Testis (tissue), 2 donors: ENCODE measurements at regions not wholly inside any gene's neighbourhood (a gene's known extent, or its start where the extent isn't known, plus 50 kb on each side); places are given as distances from the start of the nearest gene placed in this dataset.

Experiments
- DNase-seq: peaks from one replicate; pipeline ENCODE4 v3.0.0-alpha.2; 2019
- H3K27ac ChIP-seq, 2 donors: fragments of 200-600 bp; sonication (generic); one replicate each; pipeline ENCODE4 v1.5.1; 2019
- H3K27me3 ChIP-seq: fragments of 200-600 bp; sonication (generic); one replicate; pipeline ENCODE4 v1.5.1; 2019
- H3K36me3 ChIP-seq: fragments of 200-600 bp; sonication (generic); one replicate; pipeline ENCODE4 v1.5.1; 2017; ENCODE audit warnings: low read depth; ENCODE audit errors: missing control alignments
- H3K4me1 ChIP-seq: fragments of 200-600 bp; sonication (generic); one replicate; pipeline ENCODE4 v1.5.1; 2019
- H3K4me3 ChIP-seq, 2 donors: fragments of 200-600 bp; sonication (generic); one replicate each; pipeline ENCODE4 v1.5.1; 2017 to 2019
- H3K9me3 ChIP-seq: fragments of 200-600 bp; sonication (generic); one replicate; pipeline ENCODE4 v1.5.1; 2017
- POLR2A ChIP-seq: fragments of 450-650 bp; IDR thresholded peaks from one replicate; pipeline ENCODE4 v1.6.1; 2017; ENCODE audit warnings: antibody characterized with exemption, mild to moderate bottlenecking, moderate library complexity
- WGBS, 2 donors: methylation state at CpG; one replicate each; pipeline ENCODE4 v1.1.5; 2018; 5-methylcytosine and 5-hydroxymethylcytosine counted together
- intact Hi-C: fragments of 100-400 bp; cut with DNase I; formaldehyde crosslinking; loops from one replicate; pipeline ENCODE4 v1.15.1; 2023; ENCODE audit warnings: low total_unique reads
- TF ChIP-seq, protein P1 (sequence below), 3 experiments: fragments of 450-650 bp in 2 of 3; fragments of 200-600 bp in 1 of 3; sonication (generic) in 1 of 3; IDR thresholded peaks; one replicate each; pipeline ENCODE4 v1.5.1; 2016 to 2019; ENCODE audit warnings: antibody characterized with exemption in 3 of 3, mild to moderate bottlenecking in 2 of 3, moderate library complexity in 1 of 3

DNA sequence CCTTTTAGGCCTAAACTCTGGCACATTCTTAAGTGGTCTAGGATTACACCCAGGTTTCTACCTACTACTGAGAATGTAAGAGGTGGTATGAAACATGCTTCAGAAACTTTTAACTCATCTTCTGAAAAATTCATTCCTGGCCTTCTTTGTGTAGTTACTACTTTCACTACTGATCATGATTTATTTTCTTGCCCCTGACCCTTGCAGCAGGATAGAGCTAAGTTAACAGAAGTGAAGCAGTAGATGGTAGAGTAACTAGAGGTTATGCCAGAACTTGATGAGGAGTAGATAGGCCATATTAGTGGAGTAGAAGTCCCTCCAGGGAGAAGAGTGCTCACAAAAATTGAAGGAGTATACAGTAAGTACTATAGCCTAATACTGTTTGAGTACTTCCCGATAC, 75.5 kb upstream of the MSTN start:
- no peaks in the 10 kb centered on the region for H3K36me3 ChIP-seq

DNA sequence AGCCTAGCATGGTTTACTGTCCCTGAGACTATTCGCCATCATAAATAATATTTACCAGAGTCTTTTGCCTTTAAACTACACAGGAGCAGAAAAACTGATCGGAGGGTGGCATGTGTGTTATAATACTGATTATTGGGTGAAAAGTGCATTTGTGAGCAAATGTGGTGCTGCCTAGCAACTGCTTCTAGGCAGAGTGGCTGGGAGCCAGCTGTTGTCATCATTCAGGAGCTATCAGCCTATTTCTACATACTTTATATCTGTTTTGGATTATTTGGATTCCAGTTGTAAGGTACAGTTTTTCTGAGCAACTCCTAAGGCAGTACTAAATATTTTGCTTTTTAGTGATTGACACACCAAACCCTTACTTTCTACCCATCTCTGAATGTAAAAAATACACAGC, 75.0 kb upstream of the MSTN start:
- H3K27ac ChIP-seq, result no peak overlapping the region
- no peaks in the 10 kb centered on the region for H3K27me3 ChIP-seq
- no peak overlapping the region for H3K4me3 ChIP-seq
- 81 to 94% methylated on average over 2 of the region's 2 CpGs for WGBS, 2 donors
- H3K9me3 ChIP-seq, result no peaks in the 10 kb centered on the region
- TF ChIP-seq, protein P1, sequence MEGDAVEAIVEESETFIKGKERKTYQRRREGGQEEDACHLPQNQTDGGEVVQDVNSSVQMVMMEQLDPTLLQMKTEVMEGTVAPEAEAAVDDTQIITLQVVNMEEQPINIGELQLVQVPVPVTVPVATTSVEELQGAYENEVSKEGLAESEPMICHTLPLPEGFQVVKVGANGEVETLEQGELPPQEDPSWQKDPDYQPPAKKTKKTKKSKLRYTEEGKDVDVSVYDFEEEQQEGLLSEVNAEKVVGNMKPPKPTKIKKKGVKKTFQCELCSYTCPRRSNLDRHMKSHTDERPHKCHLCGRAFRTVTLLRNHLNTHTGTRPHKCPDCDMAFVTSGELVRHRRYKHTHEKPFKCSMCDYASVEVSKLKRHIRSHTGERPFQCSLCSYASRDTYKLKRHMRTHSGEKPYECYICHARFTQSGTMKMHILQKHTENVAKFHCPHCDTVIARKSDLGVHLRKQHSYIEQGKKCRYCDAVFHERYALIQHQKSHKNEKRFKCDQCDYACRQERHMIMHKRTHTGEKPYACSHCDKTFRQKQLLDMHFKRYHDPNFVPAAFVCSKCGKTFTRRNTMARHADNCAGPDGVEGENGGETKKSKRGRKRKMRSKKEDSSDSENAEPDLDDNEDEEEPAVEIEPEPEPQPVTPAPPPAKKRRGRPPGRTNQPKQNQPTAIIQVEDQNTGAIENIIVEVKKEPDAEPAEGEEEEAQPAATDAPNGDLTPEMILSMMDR (IDR thresholded peaks at IDR 0.05), result no peak
- TF ChIP-seq POLR2A, result no peak
- intact Hi-C loops, result no loop called here
- no peak for DNase-seq
- H3K4me1 ChIP-seq, result no peaks in the 10 kb centered on the region
- no peaks in the 10 kb centered on the region for H3K36me3 ChIP-seq

More for the DNA sequence above, 75.5 kb upstream of the MSTN start:
- Histone ChIP-seq H3K4me3 (no peak overlapping the region), H3K27me3 (no peaks in the 10 kb centered on the region), H3K9me3 (no peaks in the 10 kb centered on the region), H3K27ac (no peak overlapping the region), H3K4me1 (no peaks in the 10 kb centered on the region)
- DNase-seq, result no peak
- TF ChIP-seq, protein P1 (IDR thresholded peaks at IDR 0.05), result no peak
- no peak for TF ChIP-seq POLR2A
- intact Hi-C loops, result no loop called here
- WGBS, 2 donors, result 93 to 95% methylated on average over 1 of the region's 1 CpG

DNA sequence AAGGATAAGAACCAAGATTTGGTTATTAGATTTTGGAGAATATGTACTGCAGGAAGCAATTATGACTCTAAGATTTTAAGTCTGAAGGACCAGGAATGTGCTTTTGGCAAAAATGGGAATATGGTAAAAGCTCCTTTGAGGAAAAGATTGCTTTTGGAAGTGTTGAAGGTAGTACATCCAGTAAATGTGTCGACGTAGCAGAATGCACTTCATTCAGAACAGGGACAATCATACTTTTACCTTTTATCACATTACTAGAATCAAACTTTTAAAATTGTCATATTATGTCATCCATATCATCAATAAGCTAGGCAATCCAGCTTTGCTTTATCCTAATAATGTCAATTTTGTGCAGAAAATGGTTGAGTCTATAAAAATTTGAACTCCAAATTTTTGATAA, 74.3 kb upstream of the MSTN start:
- H3K36me3 ChIP-seq, result no peaks in the 10 kb centered on the region
- H3K4me3 ChIP-seq, result no peak overlapping the region
- no peak for DNase-seq
- H3K4me1 ChIP-seq, result no peaks in the 10 kb centered on the region
- WGBS, 2 donors, result 90 to 92% methylated on average over 2 of the region's 2 CpGs
- H3K27me3 ChIP-seq, result no peaks in the 10 kb centered on the region
- H3K9me3 ChIP-seq, result no peaks in the 10 kb centered on the region
- intact Hi-C loops, result no loop called here
- TF ChIP-seq, protein P1 (IDR thresholded peaks at IDR 0.05), result no peak
- TF ChIP-seq POLR2A, result no peak
- H3K27ac ChIP-seq, result no peak overlapping the region

DNA sequence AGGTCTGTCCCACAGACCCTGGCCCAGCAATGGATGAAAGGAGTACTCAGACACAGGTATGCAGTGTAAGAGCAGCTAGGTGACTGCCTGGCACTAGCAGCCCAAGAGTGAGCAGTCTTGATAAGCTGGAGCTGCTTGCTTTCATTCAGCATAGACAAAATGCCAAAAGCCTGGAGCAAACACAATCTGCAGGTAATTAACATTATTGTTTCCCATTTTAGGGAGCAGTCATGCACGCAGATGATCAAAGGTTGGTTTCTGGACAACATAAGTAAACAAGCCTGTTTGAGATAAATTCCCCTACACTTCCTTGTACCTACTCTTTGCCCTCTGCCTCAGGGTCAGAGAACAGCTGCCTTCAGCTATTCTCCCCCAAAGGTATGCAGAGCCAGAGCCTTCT, 73.7 kb upstream of the MSTN start:
- H3K4me1 ChIP-seq, result no peaks in the 10 kb centered on the region
- H3K36me3 ChIP-seq, result no peaks in the 10 kb centered on the region
- TF ChIP-seq, protein P1 (IDR thresholded peaks at IDR 0.05), result no peak
- no peak for TF ChIP-seq POLR2A
- no peak overlapping the region for H3K27ac ChIP-seq
- WGBS, 2 donors, result 78 to 91% methylated on average over 1 of the region's 1 CpG
- no peaks in the 10 kb centered on the region for H3K27me3 ChIP-seq
- H3K9me3 ChIP-seq, result no peaks in the 10 kb centered on the region
- no peak for DNase-seq
- no peak overlapping the region for H3K4me3 ChIP-seq
- intact Hi-C loops, result no loop called here

DNA sequence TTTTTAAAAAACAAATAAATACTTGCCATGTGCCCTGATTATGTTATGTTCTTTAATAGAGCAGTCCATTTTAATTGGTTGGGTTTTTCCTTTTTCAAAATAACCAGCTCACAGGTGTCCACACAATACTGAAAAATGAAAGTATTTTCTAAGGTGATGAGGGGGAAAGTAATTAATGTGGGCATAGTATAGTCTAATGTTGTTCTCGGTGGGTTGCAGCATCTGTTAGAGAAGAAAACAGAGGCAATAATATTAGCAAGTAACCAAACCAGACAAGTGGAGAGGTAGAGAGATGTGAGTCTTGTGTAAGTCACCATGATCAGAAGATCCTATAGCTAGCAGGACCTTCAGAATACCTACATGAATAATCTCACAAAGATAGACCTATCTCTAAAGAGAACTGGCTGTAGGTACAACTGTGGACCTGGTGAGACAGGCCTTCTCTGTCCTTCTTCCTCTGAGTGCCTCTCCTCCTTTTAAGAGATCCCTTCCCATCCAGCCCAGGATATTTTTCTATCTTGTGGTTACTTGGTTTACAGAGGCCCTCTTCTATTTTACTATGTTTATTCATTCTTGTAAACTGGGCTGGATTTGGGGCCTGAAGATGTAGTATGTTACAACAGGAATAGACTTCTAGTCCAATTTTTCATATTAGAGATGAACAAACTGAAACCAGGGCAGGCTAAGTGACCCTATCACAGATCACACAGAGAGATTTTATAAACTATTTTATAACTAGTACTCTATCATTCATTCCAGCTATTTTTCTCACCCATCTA, 67.1 kb upstream of the MSTN start:
- intact Hi-C loops, result no loop called here
- WGBS, 2 donors, result 87 to 94% methylated on average over 1 of the region's 1 CpG

More for the DNA sequence above, 67.1 kb upstream of the MSTN start:
- Histone ChIP-seq H3K9me3 (no peaks in the 10 kb centered on the region), H3K27ac (no peak overlapping the region), H3K4me3 (no peak overlapping the region), H3K36me3 (no peaks in the 10 kb centered on the region), H3K4me1 (no peaks in the 10 kb centered on the region), H3K27me3 (no peaks in the 10 kb centered on the region)
- TF ChIP-seq POLR2A, result no peak
- no peak for DNase-seq
